Astrocyte of the cerebellum (primary cell): ENCODE measurements at regions not wholly inside any gene's neighbourhood (a gene's known extent, or its start where the extent isn't known, plus 50 kb on each side); places are given as distances from the start of the nearest gene placed in this dataset.

ENCODE experiments used
- DNase-seq: peaks from one replicate; pipeline ENCODE4 v3.0.0-alpha.2; 2011; ENCODE audit warnings: low read depth
- H3K4me3 ChIP-seq: 2 replicates; pipeline ENCODE4 v1.5.1; 2011; ENCODE audit warnings: mild to moderate bottlenecking, low read depth, low read length, moderate library complexity
- CTCF ChIP-seq: IDR thresholded peaks from 2 replicates; pipeline ENCODE4 v1.5.1; 2012; ENCODE audit warnings: low read length, low read depth, moderate library complexity, mild to moderate bottlenecking; ENCODE audit errors: missing control alignments
- in situ Hi-C: cut with HindIII; loops from 2 replicates; pipeline ENCODE4 v1.10.0; 2017; ENCODE audit warnings: low sequenced_read_pairs

GRCh38 chr5:5887833-5888232 is 465.4 kb downstream of the ICE1 start:
- in situ Hi-C loops = no loop called here
- no peak for TF ChIP-seq CTCF
- no peak overlapping the region for H3K4me3 ChIP-seq
- no peak for DNase-seq

GRCh38 chr5:5886812-5887486 is 464.5 kb downstream of the ICE1 start:
- DNase-seq = no peak
- in situ Hi-C loops = no loop called here
- H3K4me3 ChIP-seq = no peak overlapping the region
- peak; percentile 2 for TF ChIP-seq CTCF

- TF ChIP-seq CTCF = no peak
- no peak overlapping the region for H3K4me3 ChIP-seq
- no peak for DNase-seq
- in situ Hi-C loops = no loop called here
Observed at GRCh38 chr5:5886353-5886752, 463.9 kb downstream of the ICE1 start.

GRCh38 chr5:5885782-5886181 is 463.3 kb downstream of the ICE1 start:
- in situ Hi-C loops = no loop called here
- TF ChIP-seq CTCF = no peak
- no peak overlapping the region for H3K4me3 ChIP-seq
- no peak for DNase-seq

- in situ Hi-C loops = no loop called here
- TF ChIP-seq CTCF = no peak
- no peak overlapping the region for H3K4me3 ChIP-seq
- DNase-seq = no peak
Observed at GRCh38 chr5:5884593-5884992, 462.1 kb downstream of the ICE1 start.

- TF ChIP-seq CTCF = no peak
- DNase-seq = no peak
- in situ Hi-C loops = no loop called here
- no peak overlapping the region for H3K4me3 ChIP-seq
Observed at GRCh38 chr5:5883562-5883961, 461.1 kb downstream of the ICE1 start.

- H3K4me3 ChIP-seq = no peak overlapping the region
- in situ Hi-C loops = no loop called here
- no peak for DNase-seq
- no peak for TF ChIP-seq CTCF
Observed at GRCh38 chr5:5883146-5883545, 460.7 kb downstream of the ICE1 start.
